EH (cell line): ENCODE measurements at regions not wholly inside any gene's neighbourhood (a gene's known extent, or its start where the extent isn't known, plus 50 kb on each side); places are given as distances from the start of the nearest gene placed in this dataset.

ENCODE experiments used
- DNase-seq: peaks from one replicate; pipeline ENCODE4 v3.0.0-alpha.2; 2015; ENCODE audit warnings: low read depth

- no peak for DNase-seq
Observed at GRCh38 chr2:71864085-71864484, 283.6 kb downstream of the CYP26B1 start.

GRCh38 chr2:71863396-71863795 is 284.3 kb downstream of the CYP26B1 start:
- DNase-seq, result no peak

GRCh38 chr2:71862921-71863320 is 284.7 kb downstream of the CYP26B1 start:
- DNase-seq, result no peak

GRCh38 chr2:71861186-71862160 is 286.2 kb downstream of the CYP26B1 start:
- no peak for DNase-seq

GRCh38 chr2:71860381-71860926 is 287.2 kb downstream of the CYP26B1 start:
- no peak for DNase-seq

GRCh38 chr2:71859211-71859847 is 288.3 kb downstream of the CYP26B1 start:
- DNase-seq, result no peak

GRCh38 chr2:71858071-71858470 is 289.6 kb downstream of the CYP26B1 start:
- no peak for DNase-seq

GRCh38 chr2:71857636-71858035 is 290.0 kb downstream of the CYP26B1 start:
- DNase-seq, result no peak

- DNase-seq, result peak; percentile 43
Observed at GRCh38 chr2:71856773-71857525, 290.7 kb downstream of the CYP26B1 start.

GRCh38 chr2:71853858-71854257 is 293.8 kb downstream of the CYP26B1 start:
- no peak for DNase-seq

- DNase-seq, result no peak
Observed at GRCh38 chr2:71852141-71852711, 295.4 kb downstream of the CYP26B1 start.

GRCh38 chr2:71851094-71851750 is 296.4 kb downstream of the CYP26B1 start:
- no peak for DNase-seq

GRCh38 chr2:71850306-71850801 is 297.3 kb downstream of the CYP26B1 start:
- peak; percentile 41 for DNase-seq

- no peak for DNase-seq
Observed at GRCh38 chr2:71849607-71850305, 297.9 kb downstream of the CYP26B1 start.

GRCh38 chr2:71849111-71849510 is 298.6 kb downstream of the CYP26B1 start:
- DNase-seq, result no peak

GRCh38 chr2:71846669-71847291 is 300.9 kb downstream of the CYP26B1 start:
- peak; percentile 78 for DNase-seq

GRCh38 chr2:71846072-71846471 is 301.6 kb downstream of the CYP26B1 start:
- DNase-seq, result no peak

GRCh38 chr2:71844967-71845366 is 302.7 kb downstream of the CYP26B1 start:
- DNase-seq, result no peak

GRCh38 chr2:71843391-71843850 is 304.2 kb downstream of the CYP26B1 start:
- peak; percentile 92 for DNase-seq

- no peak for DNase-seq
Observed at GRCh38 chr2:71842744-71843143, 304.9 kb downstream of the CYP26B1 start.
